H1 (cell line): ENCODE measurements at regions not wholly inside any gene's neighbourhood (a gene's known extent, or its start where the extent isn't known, plus 50 kb on each side); places are given as distances from the start of the nearest gene placed in this dataset.

Source experiments
- CTCF ChIA-PET: fragments of 300-600 bp; sonication (Branson Sonifier 250); formaldehyde crosslinking; loops from one replicate; lab custom pipeline; 2021; ENCODE audit not compliant: partially characterized antibody; lab: Charles Lee
- POLR2A ChIA-PET: fragments of 300-600 bp; sonication (Branson Sonifier 250); formaldehyde crosslinking; loops from one replicate; lab custom pipeline; 2021; ENCODE audit warnings: inconsistent platforms; ENCODE audit not compliant: partially characterized antibody; lab: Charles Lee
- DNase-seq, 2 experiments: peaks; one replicate each; pipeline versions ENCODE4 v3.0.0 to v3.0.0-alpha.2; 2010 to 2022; ENCODE audit warnings: low spot score in 2 of 2, low read depth in 1 of 2, mixed read lengths in 1 of 2
- FAIRE-seq: peaks from 2 replicates; lab custom pipeline; 2011; peaks lifted over from hg19 to GRCh38; lab: Jason Lieb, UNC
- H2AFZ ChIP-seq: 2 replicates; pipeline ENCODE4 v1.8.1; 2012; ENCODE audit warnings: low read length, inconsistent platforms
- H2AK5ac ChIP-seq: 2 replicates; pipeline ENCODE4 v1.6.1; 2013; ENCODE audit warnings: low read depth, low read length
- H2BK120ac ChIP-seq: replicated peaks from 2 replicates; pipeline ENCODE3; 2013; ENCODE audit warnings: low read depth, low read length, inconsistent platforms
- H2BK12ac ChIP-seq: 2 replicates; pipeline ENCODE4 v1.6.1; 2013; ENCODE audit warnings: low read depth, low read length
- H2BK15ac ChIP-seq: 2 replicates; pipeline ENCODE4 v1.6.1; 2013; ENCODE audit warnings: low read length
- H2BK20ac ChIP-seq: 2 replicates; pipeline ENCODE4 v1.6.1; 2013; ENCODE audit warnings: low read length
- H2BK5ac ChIP-seq: 2 replicates; pipeline ENCODE4 v1.6.1; 2013; ENCODE audit warnings: low read depth, low read length
- H3K14ac ChIP-seq: 2 replicates; pipeline ENCODE4 v1.6.1; 2013; ENCODE audit warnings: inconsistent platforms; ENCODE audit not compliant: insufficient read length
- H3K18ac ChIP-seq: 2 replicates; pipeline ENCODE4 v1.6.1; 2013; ENCODE audit warnings: low read length; ENCODE audit errors: extremely low read depth
- H3K23ac ChIP-seq: 2 replicates; pipeline ENCODE4 v1.6.1; 2013; ENCODE audit warnings: inconsistent platforms; ENCODE audit not compliant: insufficient read length
- H3K23me2 ChIP-seq: 2 replicates; pipeline ENCODE4 v1.6.1; 2013; ENCODE audit warnings: low read depth, low read length
- H3K27ac ChIP-seq: 2 replicates; pipeline ENCODE4 v1.6.1; 2011; ENCODE audit warnings: low read depth, low read length, inconsistent platforms
- H3K27me3 ChIP-seq, 4 experiments: replicated peaks in 1 of 4; 1 replicate in 1 of 4; 2 replicates in 3 of 4; pipeline versions ENCODE4 v1.6.1 to v1.8.1; 2011 to 2013; ENCODE audit warnings: low read length in 3 of 4, mild to moderate bottlenecking in 3 of 4, inconsistent platforms in 2 of 4, mixed read lengths in 2 of 4, moderate library complexity in 1 of 4; ENCODE audit not compliant: control insufficient read depth in 3 of 4, insufficient read depth in 3 of 4; ENCODE audit errors: extremely low read depth in 1 of 4
- H3K36me3 ChIP-seq, 4 experiments: 2 replicates each; pipeline versions ENCODE4 v1.6.1 to v1.8.1; 2011 to 2013; ENCODE audit warnings: mild to moderate bottlenecking in 4 of 4, low read length in 3 of 4, moderate library complexity in 2 of 4, control low read depth in 1 of 4, inconsistent platforms in 1 of 4; ENCODE audit not compliant: insufficient read depth in 4 of 4, control insufficient read depth in 2 of 4
- H3K4ac ChIP-seq: replicated peaks from 2 replicates; pipeline ENCODE3; 2013; ENCODE audit warnings: low read length, low read depth, mixed read lengths, inconsistent platforms; ENCODE audit not compliant: insufficient read length
- H3K4me1 ChIP-seq, 4 experiments: replicated peaks in 1 of 4; 1 replicate in 1 of 4; 2 replicates in 3 of 4; pipeline versions ENCODE4 v1.6.1 to v1.8.1; 2011 to 2013; ENCODE audit warnings: low read length in 3 of 4, inconsistent platforms in 2 of 4, mixed read lengths in 1 of 4; ENCODE audit not compliant: insufficient read depth in 4 of 4, control insufficient read depth in 3 of 4
- H3K4me2 ChIP-seq, 2 experiments: 2 replicates each; pipeline versions ENCODE4 v1.6.1 to v1.8.1; 2011 to 2013; ENCODE audit warnings: low read depth in 2 of 2, low read length in 2 of 2, control low read depth in 1 of 2, inconsistent platforms in 1 of 2, mild to moderate bottlenecking in 1 of 2; ENCODE audit not compliant: insufficient read depth in 1 of 2
- H3K4me3 ChIP-seq, 4 experiments: fragments of 200-600, 300-600 bp in 1 of 4; sonication (generic), shearing (Covaris generic), sonication (Bioruptor Twin) in 1 of 4; 2 replicates each; pipeline versions ENCODE4 v1.5.1 to v1.8.1; 2011 to 2016; ENCODE audit warnings: low read length in 4 of 4, low read depth in 3 of 4, control low read depth in 2 of 4, inconsistent platforms in 2 of 4, mild to moderate bottlenecking in 2 of 4, mixed read lengths in 1 of 4, moderate library complexity in 1 of 4; ENCODE audit not compliant: insufficient read depth in 2 of 4; ENCODE audit errors: extremely low read depth in 1 of 4
- H3K56ac ChIP-seq: replicated peaks from 2 replicates; pipeline ENCODE3; 2013; ENCODE audit warnings: low read depth, mild to moderate bottlenecking, mixed read lengths, low read length, inconsistent platforms; ENCODE audit not compliant: insufficient read length
- H3K79me1 ChIP-seq: 2 replicates; pipeline ENCODE4 v1.6.1; 2013; ENCODE audit warnings: low read depth, low read length, control low read depth
- H3K79me2 ChIP-seq, 2 experiments: 2 replicates each; pipeline versions ENCODE4 v1.6.1 to v1.8.1; 2012 to 2013; ENCODE audit warnings: low read length in 2 of 2, mild to moderate bottlenecking in 2 of 2, inconsistent platforms in 1 of 2; ENCODE audit not compliant: insufficient read depth in 2 of 2, control insufficient read depth in 1 of 2
- H3K9ac ChIP-seq, 4 experiments: replicated peaks in 1 of 4; 1 replicate in 1 of 4; 2 replicates in 3 of 4; pipeline versions ENCODE4 v1.6.1 to v1.8.1; 2011 to 2013; ENCODE audit warnings: low read depth in 3 of 4, low read length in 3 of 4, control low read depth in 2 of 4, mild to moderate bottlenecking in 2 of 4, moderate library complexity in 2 of 4, inconsistent platforms in 1 of 4; ENCODE audit errors: extremely low read depth in 1 of 4
- H3K9me3 ChIP-seq, 2 experiments: 2 replicates each; pipeline versions ENCODE4 v1.6.1 to v1.8.1; 2012 to 2013; ENCODE audit warnings: mild to moderate bottlenecking in 2 of 2, moderate library complexity in 2 of 2, control low read depth in 1 of 2, inconsistent platforms in 1 of 2, low read depth in 1 of 2, low read length in 1 of 2, mixed read lengths in 1 of 2; ENCODE audit not compliant: insufficient read depth in 2 of 2
- H4K20me1 ChIP-seq, 2 experiments: replicated peaks in 1 of 2; 2 replicates each; pipeline versions ENCODE3 to v1.8.1; 2011 to 2013; ENCODE audit warnings: inconsistent platforms in 2 of 2, low read length in 2 of 2, mild to moderate bottlenecking in 1 of 2; ENCODE audit not compliant: insufficient read depth in 2 of 2, control insufficient read depth in 1 of 2
- H4K5ac ChIP-seq: 2 replicates; pipeline ENCODE4 v1.6.1; 2013; ENCODE audit warnings: low read length, low read depth, mixed read lengths, inconsistent platforms; ENCODE audit not compliant: insufficient read length
- H4K8ac ChIP-seq: 2 replicates; pipeline ENCODE4 v1.8.0; 2013; ENCODE audit warnings: mild to moderate bottlenecking, moderate library complexity, low read length, inconsistent platforms; ENCODE audit not compliant: insufficient read depth; ENCODE audit errors: extremely low read depth
- H4K91ac ChIP-seq: replicated peaks from 2 replicates; pipeline ENCODE3; 2013; ENCODE audit warnings: low read length, mixed read lengths, inconsistent platforms; ENCODE audit not compliant: insufficient read length
- CTBP2 ChIP-seq: IDR thresholded peaks from 2 replicates; pipeline ENCODE4 v1.7.0; 2011; ENCODE audit warnings: borderline replicate concordance, mild to moderate bottlenecking, moderate library complexity, mixed read lengths, low read length; ENCODE audit not compliant: insufficient read depth, insufficient read length
- WGBS, 2 experiments: shearing (Covaris generic) in 1 of 2; methylation state at CpG; one replicate each; pipeline versions ENCODE4 v1.1.6 to v1.1.7; 2013 to 2015; ENCODE audit warnings: low lambda C conversion rate in 2 of 2, mixed read lengths in 2 of 2, inconsistent platforms in 1 of 2, low coverage in 1 of 2, missing lambda C conversion rate in 1 of 2; ENCODE audit not compliant: insufficient replicate concordance in 2 of 2, insufficient coverage in 1 of 2, insufficient read length in 1 of 2; ENCODE audit errors: extremely low coverage in 1 of 2, missing lambda C conversion rate in 1 of 2; 5-methylcytosine and 5-hydroxymethylcytosine counted together

GRCh38 chr16:85484347-85485300 is 128.5 kb upstream of the GSE1 start:
- H3K79me1 ChIP-seq: no peaks in the 10 kb centered on the region; the same call in 1 of the 2 replicates
- H3K4me3 ChIP-seq: no peak overlapping the region
- H3K14ac ChIP-seq: no peak overlapping the region
- H3K27me3 ChIP-seq: no peaks in the 10 kb centered on the region
- H3K9me3 ChIP-seq: no peaks in the 10 kb centered on the region
- H2BK120ac ChIP-seq: no peak overlapping the region
- H4K8ac ChIP-seq: no peak overlapping the region
- no peak overlapping the region for H4K91ac ChIP-seq
- TF ChIP-seq CTBP2: no peak
- H3K18ac ChIP-seq: no peak overlapping the region
- POLR2A ChIA-PET: no interaction called here
- DNase-seq (no peak), FAIRE-seq (no peak)
- CTCF ChIA-PET: interaction anchor here (0.9 to 18.6 kb wide), 13 partner anchors 9 to 143 kb away, joined by 3 to 277 read pairs (median 4); no protein-coding TSS in a partner anchor
- no peaks in the 10 kb centered on the region for H3K23me2 ChIP-seq
- peak overlapping the region; percentile 61; the same call in 1 of the 2 replicates for H2BK15ac ChIP-seq
- H2AFZ ChIP-seq: no peak overlapping the region
- H4K5ac ChIP-seq: no peak overlapping the region
- H3K27ac ChIP-seq: no peak overlapping the region
- no peak overlapping the region for H3K4me2 ChIP-seq
- H2BK12ac ChIP-seq: no peak overlapping the region; the same call in 1 of the 2 replicates
- H3K4me1 ChIP-seq: peaks cover 0 to 4% (median 0%) of the 10 kb centered on the region in 4 experiments; a peak in 3 of 7 replicates
- H3K36me3 ChIP-seq: no peaks in the 10 kb centered on the region
- no peak overlapping the region for H3K9ac ChIP-seq
- H3K4ac ChIP-seq: no peak overlapping the region
- H3K56ac ChIP-seq: no peak overlapping the region
- H3K79me2 ChIP-seq: no peaks in the 10 kb centered on the region
- no peak overlapping the region for H3K23ac ChIP-seq
- no peak overlapping the region for H2BK5ac ChIP-seq
- 93% methylated on average over 27 of the region's 30 CpGs; no CpG with 5 or more reads in 1 of the 2 experiments for WGBS, 2 experiments
- no peak overlapping the region for H2BK20ac ChIP-seq
- no peak overlapping the region for H2AK5ac ChIP-seq
- H4K20me1 ChIP-seq: peaks cover 0 to 1% of the 10 kb centered on the region in 2 experiments
